BLaER1 treated with 17β-estradiol and CSF1 and Interleukin-3, amounts not matched to agents 10 nM and 100 nM (cell line): ENCODE measurements at regions not wholly inside any gene's neighbourhood (a gene's known extent, or its start where the extent isn't known, plus 50 kb on each side); places are given as distances from the start of the nearest gene placed in this dataset.
A peak's percentile ranks its signal among the peaks of the same experiment; 100 is the strongest.

Source experiments
- H3K27ac ChIP-seq, 11 experiments: shearing (Covaris generic); formaldehyde crosslinking; 2 replicates each; pipeline ENCODE4 v1.8.1; 2022
- H3K27me3 ChIP-seq, 11 experiments: shearing (Covaris generic); formaldehyde crosslinking; 2 replicates each; pipeline ENCODE4 v1.8.1; 2022
- H3K36me3 ChIP-seq, 11 experiments: shearing (Covaris generic); formaldehyde crosslinking; 2 replicates each; pipeline ENCODE4 v1.8.1; 2022
- H3K4me1 ChIP-seq, 10 experiments: shearing (Covaris generic); formaldehyde crosslinking; 2 replicates each; pipeline ENCODE4 v1.8.1; 2022
- H3K4me2 ChIP-seq, 11 experiments: shearing (Covaris generic); formaldehyde crosslinking; 2 replicates each; pipeline ENCODE4 v1.8.1; 2022
- H3K4me3 ChIP-seq, 10 experiments: shearing (Covaris generic); formaldehyde crosslinking; 2 replicates each; pipeline ENCODE4 v1.8.1; 2022
- H3K9ac ChIP-seq, 11 experiments: shearing (Covaris generic); formaldehyde crosslinking; 2 replicates each; pipeline ENCODE4 v1.8.1; 2022
- H3K9me3 ChIP-seq, 11 experiments: shearing (Covaris generic); formaldehyde crosslinking; replicated peaks in 1 of 11; 2 replicates each; pipeline ENCODE4 v1.8.1; 2022
- H4K20me1 ChIP-seq, 11 experiments: shearing (Covaris generic); formaldehyde crosslinking; 2 replicates each; pipeline ENCODE4 v1.8.1; 2022
- Cebpa-rat ChIP-seq, 11 experiments: shearing (Covaris generic); IDR thresholded peaks; 2 replicates each; pipeline ENCODE4 v1.8.1; 2022

- H3K36me3 ChIP-seq = no peaks in the 10 kb centered on the region
- no peaks in the 10 kb centered on the region for H4K20me1 ChIP-seq
- no peaks in the 10 kb centered on the region for H3K27me3 ChIP-seq
- H3K27ac ChIP-seq = no peak overlapping the region
- H3K9ac ChIP-seq = no peak overlapping the region
- H3K9me3 ChIP-seq = peaks cover 14 to 25% (median 19%) of the 10 kb centered on the region in 11 experiments
- H3K4me3 ChIP-seq = no peak overlapping the region
- no peak for TF ChIP-seq Cebpa-rat (IDR thresholded peaks at IDR 0.05)
- H3K4me1 ChIP-seq = no peaks in the 10 kb centered on the region
- no peak overlapping the region for H3K4me2 ChIP-seq
Observed at GRCh38 chr2:200068642-200069041, 113.3 kb downstream of the MAIP1 start.

GRCh38 chr2:200077210-200077650 lies 121.8 kb downstream of the MAIP1 start:
- TF ChIP-seq Cebpa-rat (IDR thresholded peaks at IDR 0.05) = no peak
- H3K27me3 ChIP-seq = no peaks in the 10 kb centered on the region
- H3K9ac ChIP-seq = no peak overlapping the region
- no peak overlapping the region for H3K4me2 ChIP-seq
- no peaks in the 10 kb centered on the region for H4K20me1 ChIP-seq
- no peaks in the 10 kb centered on the region for H3K36me3 ChIP-seq
- no peak overlapping the region for H3K27ac ChIP-seq
- peaks cover 13 to 27% (median 18%) of the 10 kb centered on the region in 11 experiments; a peak in 21 of 22 replicates for H3K9me3 ChIP-seq
- H3K4me1 ChIP-seq = peaks cover 12 to 23% (median 18%) of the 10 kb centered on the region in 10 experiments
- no peak overlapping the region for H3K4me3 ChIP-seq

- no peak overlapping the region for H3K27ac ChIP-seq
- H3K9me3 ChIP-seq = peaks cover 8 to 21% (median 12%) of the 10 kb centered on the region in 11 experiments; a peak in 16 of 22 replicates
- no peak overlapping the region for H3K9ac ChIP-seq
- no peak for TF ChIP-seq Cebpa-rat (IDR thresholded peaks at IDR 0.05)
- no peak overlapping the region for H3K4me3 ChIP-seq
- no peak overlapping the region for H3K4me2 ChIP-seq
- H3K4me1 ChIP-seq = peaks cover 18 to 29% (median 24%) of the 10 kb centered on the region in 10 experiments
- no peaks in the 10 kb centered on the region for H3K27me3 ChIP-seq
- H4K20me1 ChIP-seq = no peaks in the 10 kb centered on the region
- H3K36me3 ChIP-seq = no peaks in the 10 kb centered on the region
Observed at GRCh38 chr2:200077838-200078237, 122.5 kb downstream of the MAIP1 start.

GRCh38 chr2:200079356-200079755 lies 124.0 kb downstream of the MAIP1 start:
- H3K9ac ChIP-seq = no peak overlapping the region
- no peak for TF ChIP-seq Cebpa-rat (IDR thresholded peaks at IDR 0.05)
- no peak overlapping the region for H3K27ac ChIP-seq
- H4K20me1 ChIP-seq = no peaks in the 10 kb centered on the region
- H3K4me2 ChIP-seq = no peak overlapping the region
- no peaks in the 10 kb centered on the region for H3K27me3 ChIP-seq
- H3K36me3 ChIP-seq = no peaks in the 10 kb centered on the region
- H3K9me3 ChIP-seq = peaks cover 9 to 23% (median 12%) of the 10 kb centered on the region in 11 experiments; a peak in 14 of 22 replicates
- H3K4me1 ChIP-seq = peaks cover 24 to 44% (median 37%) of the 10 kb centered on the region in 10 experiments
- no peak overlapping the region for H3K4me3 ChIP-seq

GRCh38 chr2:200081236-200081635 lies 125.9 kb downstream of the MAIP1 start:
- Histone ChIP-seq H3K4me1 (peaks cover 24 to 50% (median 38%) of the 10 kb centered on the region in 10 experiments), H3K9me3 (peaks cover 9 to 33% (median 19%) of the 10 kb centered on the region in 11 experiments; a peak in 16 of 22 replicates), H3K4me2 (peak overlapping the region; percentile 50 to 79 (median 71); a peak in 18 of 22 replicates), H3K27ac (peak overlapping the region in 1 of 11 experiments; percentile 52; a peak in 3 of 22 replicates), H3K36me3 (no peaks in the 10 kb centered on the region), H3K4me3 (0 out of 20 replicates have a peak overlapping the region, but pooled peaks of 1 of the 10 experiments have one; percentile 2), H3K9ac (no peak overlapping the region), H3K27me3 (no peaks in the 10 kb centered on the region), H4K20me1 (no peaks in the 10 kb centered on the region)
- no peak for TF ChIP-seq Cebpa-rat (IDR thresholded peaks at IDR 0.05)

GRCh38 chr2:200081811-200082210 lies 126.4 kb downstream of the MAIP1 start:
- H3K27ac ChIP-seq = peak overlapping the region in 6 of 11 experiments; percentile 10 to 52 (median 26); a peak in 10 of 22 replicates
- H4K20me1 ChIP-seq = no peaks in the 10 kb centered on the region
- no peaks in the 10 kb centered on the region for H3K27me3 ChIP-seq
- H3K36me3 ChIP-seq = no peaks in the 10 kb centered on the region
- no peak for TF ChIP-seq Cebpa-rat (IDR thresholded peaks at IDR 0.05)
- H3K4me3 ChIP-seq = no peak overlapping the region
- H3K4me2 ChIP-seq = peak overlapping the region; percentile 50 to 79 (median 71); a peak in 21 of 22 replicates
- no peak overlapping the region for H3K9ac ChIP-seq
- H3K9me3 ChIP-seq = peaks cover 9 to 33% (median 19%) of the 10 kb centered on the region in 11 experiments; a peak in 16 of 22 replicates
- peaks cover 24 to 50% (median 38%) of the 10 kb centered on the region in 10 experiments for H3K4me1 ChIP-seq

GRCh38 chr2:200084036-200084435 lies 128.7 kb downstream of the MAIP1 start:
- no peaks in the 10 kb centered on the region for H3K36me3 ChIP-seq
- no peak overlapping the region for H3K9ac ChIP-seq
- H4K20me1 ChIP-seq = no peaks in the 10 kb centered on the region
- H3K27ac ChIP-seq = no peak overlapping the region
- H3K4me3 ChIP-seq = no peak overlapping the region
- peak overlapping the region in 7 of 11 experiments; percentile 13 to 79 (median 35); a peak in 10 of 22 replicates for H3K4me2 ChIP-seq
- peaks cover 24 to 50% (median 38%) of the 10 kb centered on the region in 10 experiments for H3K4me1 ChIP-seq
- no peaks in the 10 kb centered on the region for H3K27me3 ChIP-seq
- no peak for TF ChIP-seq Cebpa-rat (IDR thresholded peaks at IDR 0.05)
- peaks cover 7 to 29% (median 19%) of the 10 kb centered on the region in 11 experiments; a peak in 16 of 22 replicates for H3K9me3 ChIP-seq

GRCh38 chr2:200086911-200087310 lies 131.5 kb downstream of the MAIP1 start:
- Histone ChIP-seq H3K4me2 (no peak overlapping the region), H3K9ac (no peak overlapping the region), H4K20me1 (no peaks in the 10 kb centered on the region), H3K27ac (no peak overlapping the region), H3K36me3 (no peaks in the 10 kb centered on the region), H3K9me3 (peaks cover 0 to 15% (median 8%) of the 10 kb centered on the region in 11 experiments; a peak in 8 of 22 replicates), H3K27me3 (no peaks in the 10 kb centered on the region), H3K4me1 (peaks cover 10 to 37% (median 23%) of the 10 kb centered on the region in 10 experiments), H3K4me3 (no peak overlapping the region)
- TF ChIP-seq Cebpa-rat (IDR thresholded peaks at IDR 0.05) = no peak

GRCh38 chr2:200087451-200087850 lies 132.1 kb downstream of the MAIP1 start:
- no peak for TF ChIP-seq Cebpa-rat (IDR thresholded peaks at IDR 0.05)
- Histone ChIP-seq H3K4me2 (no peak overlapping the region), H3K9me3 (peaks cover 0 to 15% (median 8%) of the 10 kb centered on the region in 11 experiments; a peak in 8 of 22 replicates), H3K27me3 (no peaks in the 10 kb centered on the region), H3K27ac (no peak overlapping the region), H3K4me1 (peaks cover 5 to 32% (median 18%) of the 10 kb centered on the region in 10 experiments), H4K20me1 (no peaks in the 10 kb centered on the region), H3K9ac (no peak overlapping the region), H3K4me3 (no peak overlapping the region), H3K36me3 (no peaks in the 10 kb centered on the region)
